ENCODE measurements at regions not wholly inside any gene's neighbourhood (a gene's known extent, or its start where the extent isn't known, plus 50 kb on each side); places are given as distances from the start of the nearest gene placed in this dataset.

DNA sequence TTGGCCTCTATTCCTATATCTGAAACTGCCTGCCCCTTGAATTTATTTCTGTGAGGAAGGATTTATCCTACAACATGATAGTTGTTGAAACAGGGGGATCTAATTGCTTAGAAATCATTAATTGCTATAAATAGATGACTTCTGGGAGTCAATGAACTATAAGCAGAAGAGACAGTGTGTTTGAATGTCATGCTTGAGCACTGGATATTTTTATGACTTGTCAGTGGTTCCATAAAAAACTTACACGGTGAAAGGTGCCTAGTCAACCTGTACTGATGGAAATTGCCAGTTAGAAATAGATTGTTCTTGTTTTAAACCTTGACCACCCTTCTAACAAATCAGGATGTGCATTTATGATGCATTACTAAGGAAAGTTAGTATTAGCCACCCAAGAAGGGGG is 306.9 kb upstream of the PPARGC1A start:
- no peak for TF ChIP-seq CTCF (IDR thresholded peaks at IDR 0.05)

- 0 out of 2 replicates have a peak, but pooled peaks have one; percentile 13 for TF ChIP-seq CTCF (IDR thresholded peaks at IDR 0.05)
Observed at GRCh38 chr4:24195991-24196736, 306.3 kb upstream of the PPARGC1A start.

GRCh38 chr4:24192018-24192641 is 302.3 kb upstream of the PPARGC1A start:
- TF ChIP-seq CTCF (IDR thresholded peaks at IDR 0.05): no peak

- no peak for TF ChIP-seq CTCF (IDR thresholded peaks at IDR 0.05)
Observed at GRCh38 chr4:24190761-24191695, 301.2 kb upstream of the PPARGC1A start.

GRCh38 chr4:24188459-24188858 is 298.6 kb upstream of the PPARGC1A start:
- no peak for TF ChIP-seq CTCF (IDR thresholded peaks at IDR 0.05)

GRCh38 chr4:24186466-24186865 is 296.6 kb upstream of the PPARGC1A start:
- TF ChIP-seq CTCF (IDR thresholded peaks at IDR 0.05): no peak

GRCh38 chr4:24181005-24181404 is 291.2 kb upstream of the PPARGC1A start:
- TF ChIP-seq CTCF (IDR thresholded peaks at IDR 0.05): no peak
